NCI-H774 (cell line): ENCODE measurements at regions not wholly inside any gene's neighbourhood (a gene's known extent, or its start where the extent isn't known, plus 50 kb on each side); places are given as distances from the start of the nearest gene placed in this dataset.
"Not testable (repeated sequence)": the region's sequence is repeated elsewhere in the genome, so short reads cannot be mapped to it uniquely, and the experiment has no call there.

ENCODE experiments used
- DNase-seq: peaks from one replicate; lab custom pipeline; 2025; lab: John Stamatoyannopoulos, UW

DNA sequence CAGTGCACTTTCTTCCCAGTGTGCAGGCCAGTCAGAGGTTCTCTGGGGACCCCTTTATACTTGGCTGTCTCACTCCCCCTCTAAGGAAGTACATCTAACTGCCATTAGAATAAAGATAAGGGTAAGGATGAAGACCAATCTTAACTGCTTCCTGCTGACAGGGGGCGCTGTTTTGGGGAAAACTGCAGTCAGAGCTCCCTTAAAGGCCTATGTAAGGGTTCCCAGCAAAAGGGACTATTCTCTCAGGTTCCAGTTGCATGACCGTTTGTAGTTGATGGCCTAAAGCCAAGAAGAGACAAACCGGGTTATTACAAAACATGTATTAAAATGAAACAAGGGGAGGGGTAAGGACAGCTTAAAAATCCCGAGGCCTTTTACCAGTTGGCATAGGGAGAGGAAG lies 115.6 kb upstream of the SPIN4 start:
- DNase-seq: no peak

DNA sequence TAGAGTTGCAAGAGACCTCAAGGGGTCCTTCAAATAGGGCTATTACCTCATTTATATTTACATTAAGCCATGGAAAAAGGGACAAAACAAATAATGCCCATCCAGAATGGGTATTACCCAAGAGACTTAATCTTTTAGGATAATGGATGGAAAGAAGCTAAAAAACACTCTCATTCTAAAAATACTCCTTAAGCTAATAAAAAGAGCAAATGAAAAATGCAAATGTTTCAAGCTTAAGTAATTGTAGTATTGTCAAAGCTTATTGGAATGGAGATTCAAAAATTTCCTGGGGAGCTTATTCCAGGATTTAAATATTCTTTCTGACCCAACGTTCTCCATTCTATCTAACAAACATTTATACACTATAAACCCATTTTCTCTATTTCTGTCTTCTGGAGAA lies 107.8 kb upstream of the SPIN4 start:
- DNase-seq: no peak

DNA sequence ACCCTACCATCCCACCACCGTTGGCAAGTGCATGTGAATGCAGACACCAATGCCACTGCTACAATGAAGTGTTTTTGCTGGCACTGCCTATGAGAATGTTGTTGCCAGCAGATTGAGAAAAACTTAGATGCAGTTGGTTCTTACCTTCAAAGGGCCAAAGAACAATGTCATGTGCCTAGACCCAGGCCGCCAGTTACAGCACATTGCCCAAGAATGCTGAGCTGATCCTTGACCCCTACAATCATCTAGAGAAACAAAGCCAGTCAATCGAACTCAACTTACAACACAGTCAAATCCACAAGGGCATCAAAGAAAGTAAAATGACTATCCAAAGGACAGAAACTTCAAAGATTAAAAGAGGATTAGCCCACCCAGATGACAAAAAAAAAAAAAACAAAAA lies 102.4 kb upstream of the SPIN4 start:
- no peak for DNase-seq

DNA sequence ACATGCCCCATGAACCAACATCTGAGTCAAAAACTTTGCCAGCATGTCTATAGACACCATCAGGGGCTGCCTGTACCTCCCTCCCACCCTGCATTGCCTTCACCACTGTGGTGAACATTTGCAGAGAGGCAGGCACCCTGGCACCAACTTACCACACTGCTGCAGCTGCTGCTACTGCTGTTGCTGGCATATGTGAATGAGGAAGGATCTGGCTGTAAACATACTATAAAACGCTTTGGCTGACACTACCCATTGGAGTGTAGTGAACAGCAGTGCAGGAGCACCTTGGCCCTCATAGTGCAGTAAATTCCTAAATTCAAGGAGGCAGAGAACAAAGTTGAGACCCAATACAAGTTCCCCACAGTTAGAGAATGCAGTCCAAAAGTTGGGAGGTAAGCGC lies 90.6 kb upstream of the SPIN4 start:
- DNase-seq: no peak

DNA sequence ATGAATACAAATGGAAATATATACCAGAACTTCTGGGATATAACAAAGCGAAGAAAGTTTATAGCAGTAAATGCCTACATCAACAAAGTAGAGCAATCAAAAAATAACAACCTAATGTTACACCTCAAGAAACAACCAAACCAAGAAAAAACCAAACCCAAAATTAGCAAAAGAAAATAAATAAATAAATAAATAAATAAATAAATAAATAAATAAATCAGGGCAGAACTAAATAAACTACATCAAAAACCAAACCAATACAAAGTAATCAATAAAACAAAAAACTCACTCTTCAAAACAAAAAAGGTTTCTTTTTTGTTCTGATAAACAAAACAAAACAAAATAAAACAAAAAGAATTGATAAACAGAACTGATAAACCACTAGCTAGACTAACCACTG lies 88.4 kb upstream of the SPIN4 start:
- no peak for DNase-seq

DNA sequence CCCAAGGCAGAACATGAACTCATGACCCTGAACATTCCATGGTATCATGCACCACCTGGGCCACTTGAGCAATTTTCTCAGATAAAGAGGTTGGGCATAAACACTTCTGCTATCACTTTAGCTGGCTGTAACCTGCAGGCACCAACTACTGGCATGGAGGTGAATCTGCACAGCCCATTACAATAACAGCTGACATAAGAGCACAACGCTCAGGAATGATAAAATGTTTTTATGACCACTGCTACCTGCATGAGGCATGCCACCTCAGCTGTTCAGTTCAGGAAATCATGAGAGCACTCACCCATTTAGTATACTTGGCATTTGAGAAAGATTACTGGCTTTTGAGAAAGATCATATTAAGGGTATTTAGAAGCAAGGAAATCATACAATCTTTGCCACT lies 85.7 kb upstream of the SPIN4 start:
- DNase-seq: no peak

DNA sequence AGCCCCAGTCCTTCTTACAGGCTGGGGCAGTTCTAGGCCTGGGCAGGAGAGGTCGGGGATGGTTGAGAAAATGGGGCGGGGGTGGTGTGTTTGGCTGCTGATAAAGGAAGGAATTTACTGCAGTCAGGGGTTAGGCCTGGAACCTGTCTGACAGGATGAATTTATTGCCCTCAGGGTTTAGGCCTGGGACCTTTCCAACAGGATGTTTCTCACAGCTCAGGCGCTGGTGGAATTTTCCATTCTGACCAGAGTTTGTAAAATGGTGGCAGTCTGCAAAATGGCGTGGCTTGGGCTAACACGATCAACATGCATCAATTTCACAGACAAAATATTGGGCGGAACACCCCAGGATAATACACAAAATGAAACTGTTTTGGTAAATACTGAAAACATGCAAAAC lies 83.5 kb upstream of the SPIN4 start:
- no peak for DNase-seq

DNA sequence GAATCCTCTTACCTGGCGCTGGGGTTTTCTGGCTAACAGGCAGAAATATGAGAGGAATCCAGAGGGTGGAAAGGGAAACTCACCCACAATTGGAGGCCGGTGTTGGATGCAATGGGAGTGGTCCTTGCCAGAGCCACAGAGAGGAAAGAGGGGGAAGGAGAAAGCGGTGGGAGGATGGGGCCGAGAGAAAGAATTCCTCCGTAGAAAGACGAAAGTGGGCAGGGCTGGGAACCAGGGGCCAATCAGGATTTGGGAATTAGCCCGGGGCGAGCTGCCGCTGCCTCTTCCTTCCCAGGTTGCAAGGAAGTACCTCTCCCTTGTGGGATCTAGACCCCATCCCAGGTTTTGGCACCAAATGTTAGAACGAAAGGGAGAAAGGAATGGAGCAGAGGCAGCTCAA lies 83.1 kb upstream of the SPIN4 start:
- no peak for DNase-seq

DNA sequence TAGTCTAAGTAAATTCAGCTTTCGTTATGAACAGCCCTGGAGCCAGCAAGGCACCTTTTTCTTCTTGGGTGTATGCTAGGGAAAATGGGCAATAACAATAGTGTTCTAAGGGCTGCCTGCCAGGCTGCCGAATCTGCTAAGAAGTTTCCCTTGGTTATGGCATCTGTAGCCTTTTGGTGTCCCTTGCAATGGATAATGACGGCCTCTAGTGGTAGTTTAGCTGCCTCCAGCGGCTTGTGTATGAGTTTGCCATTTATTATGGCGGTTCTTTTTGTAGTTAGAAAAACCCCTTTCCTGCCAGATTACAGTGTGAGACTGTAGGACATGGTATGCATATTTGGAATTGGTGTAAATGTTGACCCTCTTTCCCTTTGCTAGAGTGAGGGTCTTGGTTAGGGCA lies 78.9 kb upstream of the SPIN4 start:
- no peak for DNase-seq

DNA sequence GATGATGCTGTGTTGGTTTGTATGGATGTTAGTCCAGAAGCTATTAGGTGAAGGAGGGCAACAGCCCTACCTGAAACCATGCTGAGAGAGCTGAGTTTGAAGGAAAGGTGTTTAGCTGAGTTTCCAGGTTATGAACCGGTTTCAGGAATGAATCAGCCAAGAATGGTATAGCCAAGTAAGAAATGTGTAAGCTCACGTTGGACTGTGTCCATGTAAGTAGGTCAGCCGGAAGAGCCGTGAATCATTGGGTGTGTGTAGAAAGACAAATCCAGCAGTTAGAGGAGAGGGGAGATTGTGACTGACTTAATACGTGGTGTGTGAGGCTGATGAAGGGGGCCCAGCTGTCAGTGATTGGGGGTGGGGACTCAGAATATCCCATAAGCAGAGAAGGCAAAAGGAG lies 77.2 kb upstream of the SPIN4 start:
- DNase-seq: no peak

DNA sequence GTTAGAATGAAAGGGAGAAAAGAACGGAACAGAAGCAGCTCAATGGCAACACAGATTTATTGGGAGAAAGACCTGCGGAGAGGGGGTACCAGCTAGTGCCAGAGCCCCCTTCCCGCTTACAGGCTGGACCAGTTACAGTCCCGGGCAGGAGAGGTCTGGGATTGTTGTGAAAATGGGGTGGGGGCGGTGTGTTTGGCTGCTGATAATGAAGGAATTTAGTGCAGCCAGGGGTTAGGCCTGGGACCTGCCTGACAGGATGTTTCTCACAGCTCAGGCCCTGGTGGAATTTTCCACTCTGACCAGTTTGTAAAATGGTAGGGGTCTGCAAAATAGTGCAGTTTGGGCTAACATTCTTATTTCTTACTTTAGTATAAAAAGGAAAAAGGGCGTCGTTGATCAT lies 75.4 kb upstream of the SPIN4 start:
- no peak for DNase-seq

DNA sequence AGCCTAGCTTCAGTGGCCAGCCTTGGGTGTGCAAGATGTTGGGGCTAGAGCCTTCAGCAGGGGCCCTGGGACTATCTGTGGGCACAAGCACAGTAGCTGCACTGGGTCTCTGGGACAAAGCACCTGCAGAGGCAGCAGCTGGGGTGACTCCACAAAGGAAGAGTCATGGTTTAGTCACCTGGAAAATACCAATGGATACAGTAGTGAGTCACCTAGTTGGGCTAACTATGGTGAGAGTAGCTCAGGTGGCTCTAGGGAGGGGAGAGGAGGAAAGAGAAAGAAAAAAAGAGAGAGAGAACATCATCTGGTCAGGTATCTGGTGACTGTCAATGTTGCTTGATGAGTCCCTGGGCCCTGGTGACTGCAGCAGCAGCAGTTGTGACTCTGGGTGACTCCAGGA lies 72.9 kb upstream of the SPIN4 start:
- DNase-seq: no peak

DNA sequence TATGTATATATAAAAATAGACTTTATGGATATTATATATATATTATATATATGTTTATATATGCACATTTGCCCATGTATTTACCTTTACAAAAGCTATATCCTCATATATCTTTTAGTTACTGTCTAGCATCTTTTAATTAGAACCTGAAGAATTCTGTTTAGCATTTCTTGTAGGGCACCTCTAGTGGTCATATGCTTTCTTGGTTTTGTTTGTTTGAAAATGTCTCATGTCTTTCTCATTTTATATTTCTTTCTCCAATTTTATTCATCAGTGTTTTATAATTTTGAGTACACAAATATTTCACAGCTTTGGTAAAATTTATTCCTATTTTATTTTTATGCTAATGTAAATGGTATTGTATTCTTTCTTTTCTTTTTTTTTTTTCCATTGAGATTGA lies 70.3 kb upstream of the SPIN4 start:
- no peak for DNase-seq

DNA sequence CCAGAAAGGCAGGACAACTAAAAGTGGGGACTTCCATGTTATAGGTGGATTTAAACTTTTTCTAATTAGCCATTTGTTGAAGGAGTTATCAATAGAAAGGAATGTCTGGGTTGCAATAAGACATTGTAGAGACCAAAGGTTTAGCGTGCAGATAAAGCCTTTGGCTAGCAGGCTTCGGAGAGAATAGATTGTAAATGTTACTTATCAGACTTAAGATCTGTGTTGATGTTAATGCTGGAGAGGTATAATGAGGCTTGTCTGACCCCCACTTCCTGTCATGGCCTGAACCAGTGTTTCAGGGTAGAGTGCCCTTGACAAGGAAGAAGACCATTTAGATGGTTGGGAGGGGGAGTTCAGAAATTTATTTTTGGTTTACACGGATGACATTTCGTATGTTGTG lies 67.1 kb upstream of the SPIN4 start:
- DNase-seq: no peak

DNA sequence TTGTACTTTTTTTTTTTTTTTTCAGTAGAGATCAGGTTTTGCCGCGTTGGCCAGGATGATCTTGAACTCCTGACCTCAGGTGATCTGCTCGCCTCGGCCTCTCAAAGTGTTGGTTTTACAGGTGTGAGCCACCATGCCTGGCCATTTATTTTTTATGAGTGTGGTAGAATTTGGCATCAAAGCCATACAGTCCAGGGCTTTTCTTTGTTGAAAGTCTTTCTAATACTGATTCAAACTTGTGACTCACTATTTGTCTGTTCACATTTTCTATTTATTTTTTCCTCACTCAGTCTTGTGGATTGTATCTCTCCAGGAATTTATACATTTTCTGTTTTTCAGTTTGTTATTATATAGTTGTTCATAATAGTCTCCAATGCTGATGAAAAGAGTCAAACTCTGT lies 66.5 kb upstream of the SPIN4 start:
- no peak for DNase-seq

DNA sequence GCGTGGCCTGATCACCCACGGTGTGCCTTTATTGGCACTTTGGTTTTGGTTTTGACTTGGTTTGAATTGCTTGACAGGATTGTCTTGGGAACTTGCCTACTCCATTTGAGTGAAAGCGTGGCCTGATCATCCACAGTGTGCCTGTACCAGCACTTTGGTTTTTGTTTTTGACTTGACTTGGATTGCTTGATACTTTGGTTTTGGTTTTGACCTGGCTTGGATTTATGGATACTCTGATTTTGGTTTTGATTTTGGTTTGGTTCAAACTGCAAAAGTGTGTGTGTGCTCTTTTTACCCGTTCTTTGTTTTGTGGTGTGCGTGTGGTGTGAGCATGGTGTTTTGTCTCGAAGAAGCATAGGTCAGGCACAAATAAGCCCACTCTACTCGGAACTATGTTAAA lies 58.8 kb upstream of the SPIN4 start:
- not testable (repeated sequence) for DNase-seq

DNA sequence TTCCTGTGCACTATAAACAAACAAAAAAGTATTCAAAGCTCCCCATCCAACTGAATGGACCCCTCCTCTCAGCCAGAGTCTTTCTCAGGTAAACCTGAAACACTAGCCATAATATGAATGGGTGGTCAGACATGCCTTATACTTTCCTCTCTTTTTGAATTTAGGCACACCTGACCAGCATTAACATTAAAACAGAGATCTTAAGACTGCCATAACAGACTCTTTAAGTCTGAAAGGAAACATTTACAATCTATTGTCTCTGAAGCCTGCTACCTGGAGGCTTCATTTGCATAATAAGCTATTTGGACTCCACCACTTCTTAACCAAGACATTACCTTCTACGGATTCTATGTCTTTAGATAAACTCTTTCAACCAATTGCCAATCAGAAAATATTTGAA lies 56.9 kb upstream of the SPIN4 start:
- DNase-seq: no peak

DNA sequence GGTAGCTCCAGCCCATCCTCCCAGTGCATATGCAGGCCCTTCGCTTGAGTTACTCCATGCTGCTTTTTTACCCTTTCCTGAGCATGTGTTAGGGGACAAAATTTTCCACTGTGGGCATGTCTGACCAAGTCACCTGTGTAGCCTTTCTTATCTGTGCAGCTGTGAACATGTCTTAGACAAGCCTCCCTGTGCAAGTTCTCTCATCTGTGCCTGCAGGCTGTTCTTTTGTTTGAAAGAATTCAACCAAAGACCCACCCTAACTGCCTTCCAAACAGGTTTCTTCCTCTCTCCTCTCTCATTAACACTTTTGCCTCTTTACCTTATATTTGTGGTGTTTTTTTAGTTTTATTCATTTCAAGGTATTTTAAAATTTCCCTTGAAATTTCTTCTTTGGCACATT lies 53.2 kb upstream of the SPIN4 start:
- no peak for DNase-seq

DNA sequence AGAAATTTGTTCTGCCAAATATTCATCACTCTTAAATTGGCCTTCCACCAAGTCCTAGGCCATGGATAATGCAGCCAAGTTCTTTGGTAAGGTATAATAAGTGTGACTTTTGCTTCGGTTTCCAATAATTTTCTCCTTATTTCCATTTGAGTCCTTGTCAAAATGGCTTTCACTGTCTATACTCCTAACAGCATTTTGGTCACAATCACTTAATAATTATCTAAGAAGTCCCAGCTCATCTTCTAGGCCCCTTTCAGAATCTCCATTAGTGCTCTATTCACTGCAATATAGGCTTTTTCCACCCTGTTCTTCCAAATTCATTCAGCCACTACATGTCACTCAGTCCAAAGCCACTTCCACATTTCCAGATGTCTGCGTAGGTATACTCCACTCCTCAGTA lies 51.0 kb upstream of the SPIN4 start:
- no peak for DNase-seq
